ENCODE measurements at regions not wholly inside any gene's neighbourhood (a gene's known extent, or its start where the extent isn't known, plus 50 kb on each side); places are given as distances from the start of the nearest gene placed in this dataset.
"Not testable (repeated sequence)": the region's sequence is repeated elsewhere in the genome, so short reads cannot be mapped to it uniquely, and the experiment has no call there.

DNA sequence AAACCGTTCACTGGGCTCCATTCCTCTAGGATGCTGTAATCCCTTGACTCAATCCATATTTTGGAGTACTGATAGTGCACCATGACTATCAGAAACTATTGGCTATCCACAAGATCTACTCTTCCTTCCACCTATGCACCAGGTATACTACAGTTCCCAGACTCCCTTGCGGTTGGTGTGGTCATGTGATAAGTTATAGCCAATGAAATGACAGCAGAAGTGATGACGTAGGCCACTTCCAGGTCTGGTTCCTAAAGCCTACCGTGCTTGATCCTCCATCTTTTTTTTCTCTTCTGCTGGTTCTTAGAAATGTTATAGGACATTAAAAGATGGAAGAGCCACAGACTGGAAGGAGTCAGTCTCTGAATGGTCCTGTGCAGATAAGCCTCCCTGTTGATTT lies 278.8 kb upstream of the C16orf82 start:
- no peak for DNase-seq (ENCODE audit: low read depth in 2 of 2)

DNA sequence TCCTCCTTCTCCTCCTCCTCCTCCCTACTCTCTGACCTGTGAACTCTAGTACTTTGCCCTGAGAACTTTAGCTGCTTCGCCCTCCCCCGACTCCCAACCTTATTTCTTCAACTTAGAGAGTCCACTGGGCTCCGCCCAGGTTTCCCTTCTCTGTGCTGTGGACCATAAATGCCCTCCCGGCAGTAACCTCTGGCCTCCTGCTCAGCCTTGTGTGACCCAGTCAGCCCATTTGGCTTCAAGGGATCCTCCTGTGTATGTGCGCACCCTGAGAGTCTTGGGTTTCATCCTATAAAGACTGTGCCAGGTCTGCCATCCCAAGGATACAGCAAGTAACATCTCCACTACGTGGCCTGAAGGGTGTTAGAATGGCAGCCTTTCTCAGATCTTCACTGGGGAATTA lies 275.6 kb upstream of the C16orf82 start:
- no peak for DNase-seq (ENCODE audit: low read depth in 2 of 2)

GRCh38 chr16:26795184-26795583 lies 271.5 kb upstream of the C16orf82 start:
- peak in 1 of 2 donors; percentile 5 for DNase-seq (ENCODE audit: low read depth in 2 of 2)

GRCh38 chr16:26801628-26802027 lies 265.1 kb upstream of the C16orf82 start:
- DNase-seq (ENCODE audit: low read depth in 2 of 2): no peak

- DNase-seq (ENCODE audit: low read depth in 2 of 2): no peak
Observed at GRCh38 chr16:26802440-26802839, 264.3 kb upstream of the C16orf82 start.

GRCh38 chr16:26802965-26803364 lies 263.8 kb upstream of the C16orf82 start:
- DNase-seq (ENCODE audit: low read depth in 2 of 2): no peak

DNA sequence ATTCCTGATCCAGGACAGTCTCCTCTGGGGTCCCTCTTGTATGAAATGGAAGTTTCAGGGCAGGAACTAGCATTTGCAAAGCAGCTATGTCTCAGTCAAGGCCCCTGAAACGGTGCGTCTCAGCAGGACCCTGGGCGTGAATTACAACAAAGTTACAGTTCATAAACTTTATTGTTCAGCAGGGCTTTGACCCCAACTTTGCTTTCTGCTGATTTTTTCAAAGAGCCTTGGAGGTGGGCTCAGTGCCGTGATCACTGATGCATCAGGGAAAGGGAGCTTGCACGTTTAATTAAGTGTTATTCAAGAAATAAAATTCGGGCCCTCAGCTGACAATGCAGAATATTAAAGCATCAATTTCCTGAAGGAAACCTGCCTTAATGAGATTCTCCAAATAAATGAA lies 260.1 kb upstream of the C16orf82 start:
- no peak for DNase-seq (ENCODE audit: low read depth in 2 of 2)

- DNase-seq (ENCODE audit: low read depth in 2 of 2): no peak
Observed at GRCh38 chr16:26809461-26809860, 257.3 kb upstream of the C16orf82 start.

GRCh38 chr16:26816266-26816665 lies 250.5 kb upstream of the C16orf82 start:
- DNase-seq (ENCODE audit: low read depth in 2 of 2): no peak

- no peak for DNase-seq (ENCODE audit: low read depth in 2 of 2)
Observed at GRCh38 chr16:26816885-26817571, 249.7 kb upstream of the C16orf82 start.

GRCh38 chr16:26818393-26818792 lies 248.3 kb upstream of the C16orf82 start:
- no peak for DNase-seq (ENCODE audit: low read depth in 2 of 2)

GRCh38 chr16:26824469-26824868 lies 242.3 kb upstream of the C16orf82 start:
- DNase-seq (ENCODE audit: low read depth in 2 of 2): no peak

GRCh38 chr16:26826500-26826899 lies 240.2 kb upstream of the C16orf82 start:
- DNase-seq (ENCODE audit: low read depth in 2 of 2): no peak

GRCh38 chr16:26827386-26827785 lies 239.3 kb upstream of the C16orf82 start:
- no peak for DNase-seq (ENCODE audit: low read depth in 2 of 2)

GRCh38 chr16:26830428-26831127 lies 236.1 kb upstream of the C16orf82 start:
- DNase-seq (ENCODE audit: low read depth in 2 of 2): no peak

DNA sequence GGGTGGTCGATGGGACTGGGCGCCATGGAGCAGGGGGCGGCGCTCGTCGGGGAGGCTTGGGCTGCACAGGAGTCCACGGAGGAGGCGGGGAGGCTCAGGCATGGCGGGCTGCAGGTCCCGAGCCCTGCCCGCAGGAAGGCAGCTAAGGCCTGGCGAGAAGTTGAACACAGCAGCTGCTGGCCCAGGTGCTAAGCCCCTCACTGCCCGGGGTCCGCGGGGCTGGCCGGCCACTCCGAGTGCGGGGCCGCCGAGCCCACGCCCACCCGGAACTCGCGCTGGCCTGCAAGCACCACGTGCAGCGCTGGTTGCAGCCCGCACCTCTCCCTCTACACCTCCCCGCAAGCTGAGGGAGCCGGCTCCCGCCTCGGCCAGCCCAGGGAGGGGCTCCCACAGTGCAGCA lies 230.6 kb upstream of the C16orf82 start:
- not testable (repeated sequence) for DNase-seq (ENCODE audit: low read depth in 2 of 2)

DNA sequence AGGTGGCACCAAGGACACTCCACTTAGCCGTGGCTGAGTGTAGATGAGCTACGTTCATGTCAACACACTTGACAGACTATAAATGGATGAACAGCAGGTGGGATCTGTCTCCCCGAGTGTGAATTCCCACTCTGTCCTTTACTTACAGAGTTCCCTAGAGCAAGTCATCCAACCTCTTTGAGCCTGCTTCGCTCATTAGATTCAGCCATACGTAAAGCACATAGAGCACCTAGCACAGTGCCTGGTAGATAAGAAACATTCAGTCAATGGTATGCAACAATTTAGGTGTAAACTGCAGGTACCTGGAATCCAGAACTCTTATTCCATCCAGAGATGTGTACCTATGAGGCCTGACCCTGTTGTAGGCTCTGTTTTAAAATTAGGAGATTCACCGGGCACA lies 227.8 kb upstream of the C16orf82 start:
- DNase-seq (ENCODE audit: low read depth in 2 of 2): no peak

DNA sequence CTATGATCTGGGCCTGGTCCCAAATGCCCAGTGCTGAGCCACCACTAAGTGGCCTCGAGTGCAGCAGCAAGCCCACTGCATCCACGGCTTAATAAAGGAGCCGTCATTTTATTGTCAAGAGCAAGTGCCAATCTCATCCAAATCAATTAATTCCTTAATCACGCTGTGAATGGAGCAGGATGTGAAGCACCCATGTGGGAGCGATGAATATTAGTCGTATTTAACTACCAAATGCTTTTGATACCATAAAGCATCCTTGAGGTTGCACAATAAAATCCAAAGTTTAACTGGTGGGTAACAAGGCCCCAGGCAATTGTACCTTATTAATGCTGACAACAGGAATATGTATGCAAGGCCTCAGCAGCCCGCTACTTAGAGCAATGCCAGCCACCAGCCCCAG lies 226.0 kb upstream of the C16orf82 start:
- DNase-seq (ENCODE audit: low read depth in 2 of 2): no peak

- no peak for DNase-seq (ENCODE audit: low read depth in 2 of 2)
Observed at GRCh38 chr16:26856271-26856670, 210.5 kb upstream of the C16orf82 start.

DNA sequence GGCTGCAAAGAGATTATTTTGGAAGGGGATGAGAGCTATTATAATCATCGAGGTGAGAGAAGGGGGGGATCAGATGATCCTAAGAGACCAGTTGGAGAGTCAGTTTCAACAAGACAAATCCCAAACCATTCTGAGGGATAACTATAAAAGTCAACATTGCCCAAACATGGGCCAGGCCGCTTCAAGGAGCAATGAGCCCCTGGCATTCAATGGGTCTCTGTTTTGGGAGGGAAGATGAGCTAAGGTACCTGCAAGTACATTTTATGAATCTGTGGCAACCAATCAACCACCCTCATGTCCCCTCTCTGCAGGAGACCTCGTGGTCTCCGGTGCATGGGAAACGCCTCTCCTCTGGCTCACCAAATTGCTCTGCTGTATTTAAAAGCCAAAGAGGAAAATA lies 209.9 kb upstream of the C16orf82 start:
- DNase-seq (ENCODE audit: low read depth in 2 of 2): no peak

GRCh38 chr16:26857371-26857770 lies 209.4 kb upstream of the C16orf82 start:
- no peak for DNase-seq (ENCODE audit: low read depth in 2 of 2)

GRCh38 chr16:26860506-26860905 lies 206.2 kb upstream of the C16orf82 start:
- no peak for DNase-seq (ENCODE audit: low read depth in 2 of 2)

DNA sequence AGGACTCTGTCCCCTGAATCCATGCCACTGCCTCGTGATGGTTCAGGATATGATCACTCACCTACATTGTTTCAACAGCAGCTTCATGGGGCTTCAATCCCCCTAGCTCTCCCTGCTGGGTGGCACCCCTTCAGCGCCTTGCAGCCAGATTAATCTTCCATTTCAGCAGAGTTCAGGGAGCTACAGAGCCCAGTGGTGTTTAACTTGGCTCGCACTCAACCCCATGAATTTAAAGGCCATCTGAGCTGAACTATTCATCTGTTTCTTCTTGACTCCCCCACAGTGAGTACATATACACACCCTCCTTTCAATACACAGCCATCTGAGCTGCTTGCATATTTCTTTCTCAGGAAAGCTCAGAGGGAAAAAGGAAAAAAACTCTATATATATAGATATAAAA lies 202.8 kb upstream of the C16orf82 start:
- DNase-seq (ENCODE audit: low read depth in 2 of 2): no peak

GRCh38 chr16:26874318-26874717 lies 192.4 kb upstream of the C16orf82 start:
- DNase-seq (ENCODE audit: low read depth in 2 of 2): not testable (repeated sequence)

All from activated CD4-positive, alpha-beta T cell treated with anti-CD3 and anti-CD28 coated beads for 24 hours (primary cell).